MM.1S (cell line): ENCODE measurements at regions not wholly inside any gene's neighbourhood (a gene's known extent, or its start where the extent isn't known, plus 50 kb on each side); places are given as distances from the start of the nearest gene placed in this dataset.

Source experiments
- DNase-seq: peaks from one replicate; pipeline ENCODE4 v3.0.0-alpha.2; 2015
- H2AFZ ChIP-seq: fragments of 300-600 bp; sonication (generic); 2 replicates; pipeline ENCODE4 v1.6.0; 2016; ENCODE audit warnings: antibody characterized with exemption, low read length
- H3F3A ChIP-seq: fragments of 300-600 bp; sonication (generic); 2 replicates; pipeline ENCODE4 v1.6.1; 2016; ENCODE audit warnings: mild to moderate bottlenecking, antibody characterized with exemption, low read length, moderate library complexity, mixed read lengths; ENCODE audit not compliant: insufficient read depth
- H3K27ac ChIP-seq: fragments of 300-600 bp; sonication (generic); 2 replicates; pipeline ENCODE4 v1.5.1; 2016; ENCODE audit warnings: mild to moderate bottlenecking, low read length
- H3K27me3 ChIP-seq: fragments of 300-600 bp; sonication (generic); replicated peaks from 2 replicates; pipeline ENCODE4 v1.6.0; 2016; ENCODE audit warnings: low read length; ENCODE audit not compliant: insufficient read depth
- H3K36me3 ChIP-seq: fragments of 300-600 bp; sonication (generic); replicated peaks from 2 replicates; pipeline ENCODE4 v1.6.1; 2016; ENCODE audit warnings: mild to moderate bottlenecking, low read length, mixed read lengths; ENCODE audit not compliant: insufficient read depth
- H3K4me1 ChIP-seq: fragments of 300-600 bp; sonication (generic); 2 replicates; pipeline ENCODE4 v1.6.1; 2016; ENCODE audit warnings: low read length, mixed read lengths
- H3K4me2 ChIP-seq: fragments of 300-600 bp; sonication (generic); 2 replicates; pipeline ENCODE4 v1.6.0; 2016; ENCODE audit warnings: low read depth, low read length
- H3K4me3 ChIP-seq: fragments of 300-600 bp; sonication (generic); 2 replicates; pipeline ENCODE4 v1.5.1; 2016; ENCODE audit warnings: low read length, mixed read lengths
- H3K79me2 ChIP-seq: fragments of 300-600 bp; sonication (generic); 2 replicates; pipeline ENCODE4 v1.6.1; 2016; ENCODE audit warnings: mixed run types, low read length, mixed read lengths
- H3K9ac ChIP-seq: fragments of 300-600 bp; sonication (generic); 2 replicates; pipeline ENCODE4 v1.6.1; 2016; ENCODE audit warnings: low read length, mixed read lengths
- H3K9me2 ChIP-seq: fragments of 300-600 bp; sonication (generic); replicated peaks from 2 replicates; pipeline ENCODE4 v1.6.1; 2016; ENCODE audit warnings: mild to moderate bottlenecking, low read length, mixed read lengths; ENCODE audit not compliant: insufficient read depth
- H3K9me3 ChIP-seq: fragments of 300-600 bp; sonication (generic); replicated peaks from 2 replicates; pipeline ENCODE4 v1.6.1; 2016; ENCODE audit warnings: mild to moderate bottlenecking, low read length, mixed read lengths; ENCODE audit not compliant: insufficient read depth
- H4K20me1 ChIP-seq: fragments of 300-600 bp; sonication (generic); 2 replicates; pipeline ENCODE4 v1.6.1; 2016; ENCODE audit warnings: mild to moderate bottlenecking, low read length, moderate library complexity, mixed read lengths; ENCODE audit not compliant: insufficient read depth
- CTCF ChIP-seq: fragments of 300-600 bp; sonication (generic); IDR thresholded peaks from 2 replicates; pipeline ENCODE4 v1.5.1; 2016; ENCODE audit warnings: antibody characterized with exemption, low read length, mixed read lengths
- EZH2 ChIP-seq: fragments of 300-600 bp; sonication (generic); optimal IDR thresholded peaks from 2 replicates; pipeline ENCODE3; 2017; ENCODE audit warnings: low read depth, mild to moderate bottlenecking, antibody characterized with exemption, low read length, mixed read lengths
- EZH2phosphoT487 ChIP-seq: fragments of 300-600 bp; sonication (generic); IDR thresholded peaks from 2 replicates; pipeline ENCODE4 v1.6.1; 2018; ENCODE audit warnings: antibody characterized with exemption, low read length

- no peaks in the 10 kb centered on the region for H3K79me2 ChIP-seq
- H3K4me1 ChIP-seq: no peaks in the 10 kb centered on the region
- H3F3A ChIP-seq: no peaks in the 10 kb centered on the region
- no peak for DNase-seq
- TF ChIP-seq EZH2: no peak
- no peak for TF ChIP-seq CTCF
- no peak for TF ChIP-seq EZH2phosphoT487
- H3K9ac ChIP-seq: no peak overlapping the region
- H3K4me3 ChIP-seq: no peak overlapping the region
- no peaks in the 10 kb centered on the region for H3K9me2 ChIP-seq
- no peak overlapping the region for H3K4me2 ChIP-seq
- no peak overlapping the region for H3K27ac ChIP-seq
- no peaks in the 10 kb centered on the region for H3K9me3 ChIP-seq
- no peaks in the 10 kb centered on the region for H3K36me3 ChIP-seq
- H3K27me3 ChIP-seq: no peaks in the 10 kb centered on the region
- no peak overlapping the region for H2AFZ ChIP-seq
- H4K20me1 ChIP-seq: no peaks in the 10 kb centered on the region
Measured at GRCh38 chr5:105197531-105197930, 1634.9 kb upstream of the NUDT12 start.

- Histone ChIP-seq H3K9ac (no peak overlapping the region), H3K4me2 (no peak overlapping the region)
Measured at GRCh38 chr5:105195765-105196164, 1633.2 kb upstream of the NUDT12 start.

GRCh38 chr5:105172918-105173317 lies 1610.3 kb upstream of the NUDT12 start:
- Histone ChIP-seq H2AFZ (no peak overlapping the region), H3K4me1 (no peaks in the 10 kb centered on the region), H3K9ac (no peak overlapping the region), H3K4me3 (no peak overlapping the region), H3F3A (no peaks in the 10 kb centered on the region), H3K9me2 (no peaks in the 10 kb centered on the region; the same call in 1 of the 2 replicates), H3K27me3 (no peaks in the 10 kb centered on the region), H3K9me3 (no peaks in the 10 kb centered on the region), H3K4me2 (no peak overlapping the region), H3K79me2 (no peaks in the 10 kb centered on the region), H4K20me1 (no peaks in the 10 kb centered on the region), H3K36me3 (no peaks in the 10 kb centered on the region), H3K27ac (no peak overlapping the region)
- no peak for DNase-seq
- TF ChIP-seq EZH2phosphoT487: no peak
- TF ChIP-seq EZH2: no peak
- TF ChIP-seq CTCF: no peak

More at GRCh38 chr5:105195765-105196164, 1633.2 kb upstream of the NUDT12 start:
- TF ChIP-seq CTCF (no peak), EZH2 (no peak), EZH2phosphoT487 (no peak)
- Histone ChIP-seq H3K4me3 (no peak overlapping the region), H3K27me3 (no peaks in the 10 kb centered on the region), H2AFZ (no peak overlapping the region), H3F3A (no peaks in the 10 kb centered on the region), H4K20me1 (no peaks in the 10 kb centered on the region), H3K9me3 (no peaks in the 10 kb centered on the region), H3K9me2 (no peaks in the 10 kb centered on the region), H3K79me2 (no peaks in the 10 kb centered on the region), H3K36me3 (no peaks in the 10 kb centered on the region), H3K4me1 (no peaks in the 10 kb centered on the region), H3K27ac (no peak overlapping the region)
- no peak for DNase-seq
